Uterus (tissue), 2 donors: ENCODE measurements at regions not wholly inside any gene's neighbourhood (a gene's known extent, or its start where the extent isn't known, plus 50 kb on each side); places are given as distances from the start of the nearest gene placed in this dataset.

Source experiments
- POLR2A ChIP-seq, 2 donors: fragments of 450-650 bp; IDR thresholded peaks; one replicate each; pipeline ENCODE4 v1.6.1; 2016; ENCODE audit warnings: antibody characterized with exemption in 2 of 2, mild to moderate bottlenecking in 1 of 2, moderate library complexity in 1 of 2
- TF ChIP-seq, protein P1 (sequence below), 4 experiments: fragments of 200-600 bp in 2 of 4; fragments of 450-650 bp in 2 of 4; sonication (generic) in 2 of 4; IDR thresholded peaks; one replicate each; pipeline ENCODE4 v1.5.1; 2016 to 2019; ENCODE audit warnings: antibody characterized with exemption in 4 of 4, mild to moderate bottlenecking in 2 of 4, moderate library complexity in 1 of 4

DNA sequence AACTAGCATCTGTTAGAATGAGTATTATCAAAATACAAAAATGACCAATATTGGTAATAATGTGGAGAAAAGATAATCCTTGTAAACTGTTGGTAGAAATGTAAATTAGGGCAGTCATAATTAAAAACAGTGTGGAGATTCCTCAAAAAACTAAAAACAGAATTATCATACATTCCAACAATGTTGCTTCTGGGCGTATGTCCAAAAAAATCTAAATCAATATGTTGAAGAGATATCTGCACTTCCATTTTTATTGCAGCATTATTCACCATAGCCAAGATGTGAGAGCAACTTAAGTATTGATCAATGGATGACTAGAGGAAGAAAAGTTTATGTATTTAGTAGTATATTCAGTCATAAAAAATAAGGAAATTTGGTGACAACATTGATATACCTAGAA, 59.8 kb upstream of the OR9G4 start:
- TF ChIP-seq, protein P1, sequence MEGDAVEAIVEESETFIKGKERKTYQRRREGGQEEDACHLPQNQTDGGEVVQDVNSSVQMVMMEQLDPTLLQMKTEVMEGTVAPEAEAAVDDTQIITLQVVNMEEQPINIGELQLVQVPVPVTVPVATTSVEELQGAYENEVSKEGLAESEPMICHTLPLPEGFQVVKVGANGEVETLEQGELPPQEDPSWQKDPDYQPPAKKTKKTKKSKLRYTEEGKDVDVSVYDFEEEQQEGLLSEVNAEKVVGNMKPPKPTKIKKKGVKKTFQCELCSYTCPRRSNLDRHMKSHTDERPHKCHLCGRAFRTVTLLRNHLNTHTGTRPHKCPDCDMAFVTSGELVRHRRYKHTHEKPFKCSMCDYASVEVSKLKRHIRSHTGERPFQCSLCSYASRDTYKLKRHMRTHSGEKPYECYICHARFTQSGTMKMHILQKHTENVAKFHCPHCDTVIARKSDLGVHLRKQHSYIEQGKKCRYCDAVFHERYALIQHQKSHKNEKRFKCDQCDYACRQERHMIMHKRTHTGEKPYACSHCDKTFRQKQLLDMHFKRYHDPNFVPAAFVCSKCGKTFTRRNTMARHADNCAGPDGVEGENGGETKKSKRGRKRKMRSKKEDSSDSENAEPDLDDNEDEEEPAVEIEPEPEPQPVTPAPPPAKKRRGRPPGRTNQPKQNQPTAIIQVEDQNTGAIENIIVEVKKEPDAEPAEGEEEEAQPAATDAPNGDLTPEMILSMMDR (IDR thresholded peaks at IDR 0.05), result no peak
- TF ChIP-seq POLR2A (IDR thresholded peaks at IDR 0.05), result no peak
